NCI-H82 treated with DMSO at 0.1 percent for 48 hours (cell line): ENCODE measurements at regions not wholly inside any gene's neighbourhood (a gene's known extent, or its start where the extent isn't known, plus 50 kb on each side); places are given as distances from the start of the nearest gene placed in this dataset.

Experiments used
- DNase-seq: peaks from one replicate; lab custom pipeline; 2025; ENCODE audit not compliant: unreplicated experiment; lab: John Stamatoyannopoulos, UW

GRCh38 chr1:10960411-10961299 lies 51.8 kb upstream of the TARDBP start:
- DNase-seq, result peak; percentile 72

- DNase-seq, result no peak
Observed at GRCh38 chr1:10961300-10961833, 51.1 kb upstream of the TARDBP start.

DNA sequence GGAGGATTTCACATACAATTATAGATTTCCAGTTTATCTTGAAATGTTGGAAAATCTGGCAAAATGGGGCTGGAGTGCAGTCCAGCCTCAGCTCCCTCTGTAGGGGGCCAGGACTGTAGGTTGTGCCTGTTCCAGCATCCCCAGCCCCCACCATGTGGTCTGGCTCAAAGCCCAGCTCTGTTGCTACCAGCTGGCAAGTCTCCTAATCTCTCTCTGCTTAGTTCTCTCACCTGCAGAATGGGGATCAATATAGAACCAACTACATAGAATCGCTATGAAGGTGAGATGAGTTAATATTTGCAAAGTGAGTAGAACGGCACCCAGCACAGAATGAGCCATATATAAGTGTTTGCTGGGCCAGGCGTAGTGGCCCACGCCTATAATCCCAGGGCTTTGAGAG lies 50.0 kb upstream of the TARDBP start:
- DNase-seq, result peak; percentile 77
